ENCODE measurements at regions not wholly inside any gene's neighbourhood (a gene's known extent, or its start where the extent isn't known, plus 50 kb on each side); places are given as distances from the start of the nearest gene placed in this dataset.

- TF ChIP-seq, protein P1, sequence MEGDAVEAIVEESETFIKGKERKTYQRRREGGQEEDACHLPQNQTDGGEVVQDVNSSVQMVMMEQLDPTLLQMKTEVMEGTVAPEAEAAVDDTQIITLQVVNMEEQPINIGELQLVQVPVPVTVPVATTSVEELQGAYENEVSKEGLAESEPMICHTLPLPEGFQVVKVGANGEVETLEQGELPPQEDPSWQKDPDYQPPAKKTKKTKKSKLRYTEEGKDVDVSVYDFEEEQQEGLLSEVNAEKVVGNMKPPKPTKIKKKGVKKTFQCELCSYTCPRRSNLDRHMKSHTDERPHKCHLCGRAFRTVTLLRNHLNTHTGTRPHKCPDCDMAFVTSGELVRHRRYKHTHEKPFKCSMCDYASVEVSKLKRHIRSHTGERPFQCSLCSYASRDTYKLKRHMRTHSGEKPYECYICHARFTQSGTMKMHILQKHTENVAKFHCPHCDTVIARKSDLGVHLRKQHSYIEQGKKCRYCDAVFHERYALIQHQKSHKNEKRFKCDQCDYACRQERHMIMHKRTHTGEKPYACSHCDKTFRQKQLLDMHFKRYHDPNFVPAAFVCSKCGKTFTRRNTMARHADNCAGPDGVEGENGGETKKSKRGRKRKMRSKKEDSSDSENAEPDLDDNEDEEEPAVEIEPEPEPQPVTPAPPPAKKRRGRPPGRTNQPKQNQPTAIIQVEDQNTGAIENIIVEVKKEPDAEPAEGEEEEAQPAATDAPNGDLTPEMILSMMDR (IDR thresholded peaks at IDR 0.05), result no peak
- TF ChIP-seq POLR2A (IDR thresholded peaks at IDR 0.05) (no peak), POLR2AphosphoS5 (IDR thresholded peaks at IDR 0.05) (no peak)
Observed at GRCh38 chr3:84307339-84307738, 651.5 kb upstream of the CADM2 start.

Measured in prostate gland (tissue), 2 donors.